PC-3 (cell line): ENCODE measurements at regions not wholly inside any gene's neighbourhood (a gene's known extent, or its start where the extent isn't known, plus 50 kb on each side); places are given as distances from the start of the nearest gene placed in this dataset.

Experiments used
- ATAC-seq: fragments of 200-7000 bp; cut with Tn5 transposase; 2 replicates; pipeline ENCODE4 v1.9.1; 2020; ENCODE audit warnings: mild to moderate bottlenecking, moderate library complexity
- BruUV-seq: library from RNA; stranded (reverse); fragments of 400-500 nt; replicated peaks from 2 replicates; lab custom pipeline; 2021; lab: Mats Ljungman, UMichigan
- CTCF ChIA-PET: fragments of 300-600 bp; sonication (Branson Sonifier 250); formaldehyde crosslinking; loops from one replicate; lab custom pipeline; 2022; ENCODE audit warnings: antibody characterized with exemption; lab: Charles Lee
- POLR2A ChIA-PET: fragments of 300-600 bp; sonication (Branson Sonifier 250); formaldehyde crosslinking; loops from one replicate; lab custom pipeline; 2022; ENCODE audit warnings: antibody characterized with exemption; ENCODE audit not compliant: unreplicated experiment; lab: Charles Lee
- DNase-seq: peaks from one replicate; pipeline ENCODE4 v3.0.0-alpha.2; 2015
- H2AFZ ChIP-seq: fragments of 300-600 bp; sonication (generic); 2 replicates; pipeline ENCODE4 v1.6.0; 2016; ENCODE audit warnings: antibody characterized with exemption, low read length
- H3F3A ChIP-seq: fragments of 300-600 bp; sonication (generic); one replicate; pipeline ENCODE4 v1.6.0; 2017; ENCODE audit warnings: antibody characterized with exemption, low read length, control low read depth, mild to moderate bottlenecking; ENCODE audit not compliant: unreplicated experiment
- H3K27ac ChIP-seq: fragments of 300-600 bp; sonication (generic); 2 replicates; pipeline ENCODE4 v1.5.1; 2016; ENCODE audit warnings: mild to moderate bottlenecking, low read length
- H3K27me3 ChIP-seq: fragments of 300-600 bp; sonication (generic); 2 replicates; pipeline ENCODE4 v1.6.1; 2016; ENCODE audit warnings: low read length, mixed read lengths
- H3K36me3 ChIP-seq: fragments of 300-600 bp; sonication (generic); 2 replicates; pipeline ENCODE4 v1.6.1; 2016; ENCODE audit warnings: low read depth, mixed run types, low read length, mixed read lengths
- H3K4me1 ChIP-seq: fragments of 300-600 bp; sonication (generic); 2 replicates; pipeline ENCODE4 v1.5.1; 2016; ENCODE audit warnings: low read length; ENCODE audit not compliant: insufficient read depth
- H3K4me2 ChIP-seq: fragments of 300-600 bp; sonication (generic); 2 replicates; pipeline ENCODE4 v1.6.0; 2016; ENCODE audit warnings: low read length
- H3K4me3 ChIP-seq: fragments of 300-600 bp; sonication (generic); 2 replicates; pipeline ENCODE4 v1.5.1; 2016; ENCODE audit warnings: mild to moderate bottlenecking, low read length, mixed read lengths
- H3K79me2 ChIP-seq: fragments of 300-600 bp; sonication (generic); 2 replicates; pipeline ENCODE4 v1.6.1; 2017; ENCODE audit warnings: low read length, mixed read lengths
- H3K9ac ChIP-seq: fragments of 300-600 bp; sonication (generic); 2 replicates; pipeline ENCODE4 v1.6.0; 2016; ENCODE audit warnings: mild to moderate bottlenecking, low read length
- H3K9me2 ChIP-seq: fragments of 300-600 bp; sonication (generic); replicated peaks from 2 replicates; pipeline ENCODE4 v1.6.1; 2016; ENCODE audit warnings: mixed run types, low read length, mixed read lengths
- H3K9me3 ChIP-seq: fragments of 300-600 bp; sonication (generic); 2 replicates; pipeline ENCODE4 v1.6.1; 2016; ENCODE audit warnings: low read length, mixed read lengths
- H4K20me1 ChIP-seq: fragments of 300-600 bp; sonication (generic); 2 replicates; pipeline ENCODE4 v1.6.1; 2016; ENCODE audit warnings: low read length, mixed read lengths
- CTCF ChIP-seq: fragments of 300-600 bp; sonication (generic); conservative IDR thresholded peaks from 2 replicates; pipeline ENCODE4 v1.5.1; 2017; ENCODE audit warnings: antibody characterized with exemption, low read depth, mild to moderate bottlenecking, low read length
- EZH2 ChIP-seq: fragments of 300-600 bp; sonication (generic); IDR thresholded peaks from one replicate; pipeline ENCODE4 v1.6.1; 2017; ENCODE audit warnings: antibody characterized with exemption, mild to moderate bottlenecking, low read length; ENCODE audit not compliant: unreplicated experiment
- EZH2phosphoT487 ChIP-seq: fragments of 300-600 bp; sonication (generic); IDR thresholded peaks from 2 replicates; pipeline ENCODE4 v1.6.1; 2018; ENCODE audit warnings: mild to moderate bottlenecking, antibody characterized with exemption, low read length, borderline replicate concordance
- intact Hi-C: fragments of 100-400 bp; cut with micrococcal nuclease; formaldehyde crosslinking; loops from 2 replicates; pipeline ENCODE4 v1.9.0; 2023

- intact Hi-C loops: loop anchor here (1.0 to 10.0 kb wide), 6 partner anchors 35 to 955 kb away; no protein-coding TSS in a partner anchor
- ChIA-PET POLR2A (no interaction called here), CTCF (no interaction called here)
- peak overlapping the region; percentile 78 for H3K27ac ChIP-seq
- no peak for TF ChIP-seq EZH2
- no peak for TF ChIP-seq CTCF
- no peak for TF ChIP-seq EZH2phosphoT487
- H3K9me3 ChIP-seq: no peaks in the 10 kb centered on the region
- peak; percentile 73 for ATAC-seq
- H3K9me2 ChIP-seq: no peaks in the 10 kb centered on the region
- peaks cover 31% of the 10 kb centered on the region for H3K4me1 ChIP-seq
- DNase-seq: peak; percentile 84
- no TSS peak for BruUV-seq
- H2AFZ ChIP-seq: no peak overlapping the region
- no peak overlapping the region for H3K4me3 ChIP-seq
- H3F3A ChIP-seq: no peaks in the 10 kb centered on the region
- H3K27me3 ChIP-seq: no peaks in the 10 kb centered on the region
- H3K4me2 ChIP-seq: peak overlapping the region; percentile 48
- H4K20me1 ChIP-seq: no peaks in the 10 kb centered on the region
- 0 out of 2 replicates have a peak overlapping the region, but pooled peaks have one; percentile 28 for H3K9ac ChIP-seq
- H3K79me2 ChIP-seq: no peaks in the 10 kb centered on the region
- H3K36me3 ChIP-seq: no peaks in the 10 kb centered on the region
These were observed 305.4 kb downstream of the LPIN1 start for GRCh38 chr2:12051831-12052230.

- DNase-seq (peak; percentile 19), ATAC-seq (no peak)
- H2AFZ ChIP-seq: no peak overlapping the region
- H3K9ac ChIP-seq: no peak overlapping the region
- no peak overlapping the region for H3K4me3 ChIP-seq
- no peak overlapping the region for H3K4me2 ChIP-seq
- no TSS peak for BruUV-seq
- H3F3A ChIP-seq: no peaks in the 10 kb centered on the region
- intact Hi-C loops: loop anchor here (1.0 to 10.0 kb wide), 5 partner anchors 35 to 955 kb away; no protein-coding TSS in a partner anchor
- CTCF ChIA-PET: no interaction called here
- H3K27ac ChIP-seq: no peak overlapping the region
- TF ChIP-seq EZH2phosphoT487: no peak
- no peak for TF ChIP-seq CTCF
- no peak for TF ChIP-seq EZH2
- no peaks in the 10 kb centered on the region for H3K36me3 ChIP-seq
- H3K4me1 ChIP-seq: peaks cover 25% of the 10 kb centered on the region
- no peaks in the 10 kb centered on the region for H4K20me1 ChIP-seq
- no peaks in the 10 kb centered on the region for H3K9me3 ChIP-seq
- POLR2A ChIA-PET: no interaction called here
- no peaks in the 10 kb centered on the region for H3K79me2 ChIP-seq
- no peaks in the 10 kb centered on the region for H3K9me2 ChIP-seq
- H3K27me3 ChIP-seq: no peaks in the 10 kb centered on the region
These were observed 306.4 kb downstream of the LPIN1 start for GRCh38 chr2:12052796-12053195.

GRCh38 chr2:12054956-12055618, 308.7 kb downstream of the LPIN1 start:
- CTCF ChIA-PET: no interaction called here
- no peak for ATAC-seq
- Histone ChIP-seq H3K4me1 (peaks cover 37% of the 10 kb centered on the region), H3F3A (no peaks in the 10 kb centered on the region), H3K79me2 (no peaks in the 10 kb centered on the region), H3K36me3 (no peaks in the 10 kb centered on the region), H3K9ac (no peak overlapping the region), H3K27ac (no peak overlapping the region), H3K9me2 (no peaks in the 10 kb centered on the region), H3K9me3 (no peaks in the 10 kb centered on the region), H3K4me2 (no peak overlapping the region), H3K27me3 (no peaks in the 10 kb centered on the region), H3K4me3 (no peak overlapping the region), H4K20me1 (no peaks in the 10 kb centered on the region), H2AFZ (no peak overlapping the region)
- POLR2A ChIA-PET: interaction anchor here (0.6 kb wide), 1 partner anchor 9 kb away, joined by 3 read pairs; no protein-coding TSS in a partner anchor
- no peak for DNase-seq
- BruUV-seq: no TSS peak
- intact Hi-C loops: loop anchor here (5.0 to 10.0 kb wide), 4 partner anchors 190 to 952 kb away; no protein-coding TSS in a partner anchor
- TF ChIP-seq EZH2 (no peak), CTCF (no peak), EZH2phosphoT487 (no peak)
